GM12892 (cell line): ENCODE measurements at regions not wholly inside any gene's neighbourhood (a gene's known extent, or its start where the extent isn't known, plus 50 kb on each side); places are given as distances from the start of the nearest gene placed in this dataset.
"Not testable (repeated sequence)": the region's sequence is repeated elsewhere in the genome, so short reads cannot be mapped to it uniquely, and the experiment has no call there.

Experiments used
- POLR2A ChIP-seq: IDR thresholded peaks from 2 replicates; pipeline ENCODE4 v1.6.1; 2011; ENCODE audit warnings: low read depth, low read length, control low read depth
- TAF1 ChIP-seq: IDR thresholded peaks from 2 replicates; pipeline ENCODE4 v1.6.1; 2011; ENCODE audit warnings: low read depth, mild to moderate bottlenecking, control low read depth, low read length, borderline replicate concordance

DNA sequence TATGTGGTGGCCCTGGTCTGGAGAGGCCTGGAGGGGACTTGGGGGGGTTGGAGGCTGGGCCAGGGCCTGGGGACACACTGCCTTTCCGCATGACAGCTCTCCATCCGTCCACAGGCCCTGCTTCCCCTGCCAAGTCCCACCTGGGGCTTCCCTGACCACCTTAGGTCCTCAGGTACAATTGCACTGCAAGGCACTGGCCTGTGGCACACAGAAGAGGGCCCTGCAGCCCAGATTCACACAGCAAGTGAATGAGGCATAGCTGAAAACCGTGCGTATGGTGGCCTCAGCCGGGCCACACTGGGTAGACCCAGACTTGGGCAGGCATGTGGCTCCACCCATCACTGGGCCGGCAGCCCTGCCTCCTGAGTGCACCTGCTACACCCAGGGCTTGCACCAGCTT lies 114.2 kb downstream of the TNFRSF13B start:
- TF ChIP-seq POLR2A, TAF1: not testable (repeated sequence)
